HG03354 (cell line): ENCODE measurements at regions not wholly inside any gene's neighbourhood (a gene's known extent, or its start where the extent isn't known, plus 50 kb on each side); places are given as distances from the start of the nearest gene placed in this dataset.

ENCODE experiments used
- ATAC-seq: cut with Tn5 transposase; IDR thresholded peaks from one replicate; pipeline ENCODE4 v1.9.1; 2021; ENCODE audit warnings: mild to moderate bottlenecking; ENCODE audit not compliant: unreplicated experiment, poor library complexity, severe bottlenecking

- ATAC-seq, result peak; percentile 71
Measured at GRCh38 chr11:23021287-23021863, 161.1 kb upstream of the CCDC179 start.

- peak; percentile 5 for ATAC-seq
Measured at GRCh38 chr11:23022854-23023253, 162.6 kb upstream of the CCDC179 start.

GRCh38 chr11:23023319-23023718 lies 163.0 kb upstream of the CCDC179 start:
- ATAC-seq, result peak; percentile 41

GRCh38 chr11:23041001-23041503 lies 180.8 kb upstream of the CCDC179 start:
- ATAC-seq, result no peak

- ATAC-seq, result no peak
Measured at GRCh38 chr11:23058656-23059055, 198.4 kb upstream of the CCDC179 start.

GRCh38 chr11:23063276-23063675 lies 203.0 kb upstream of the CCDC179 start:
- no peak for ATAC-seq

- ATAC-seq, result peak; percentile 83
Measured at GRCh38 chr11:23078289-23078971, 218.2 kb upstream of the CCDC179 start.

- peak; percentile 76 for ATAC-seq
Measured at GRCh38 chr11:23079382-23079813, 219.1 kb upstream of the CCDC179 start.

- ATAC-seq, result no peak
Measured at GRCh38 chr11:23087407-23087806, 227.1 kb upstream of the CCDC179 start.

- no peak for ATAC-seq
Measured at GRCh38 chr11:23090659-23091058, 230.4 kb upstream of the CCDC179 start.

GRCh38 chr11:23095650-23096189 lies 235.4 kb upstream of the CCDC179 start:
- ATAC-seq, result no peak

- ATAC-seq, result peak; percentile 87
Measured at GRCh38 chr11:23097891-23098290, 237.6 kb upstream of the CCDC179 start.

- ATAC-seq, result no peak
Measured at GRCh38 chr11:23099256-23099655, 239.0 kb upstream of the CCDC179 start.

- ATAC-seq, result no peak
Measured at GRCh38 chr11:23100726-23101125, 240.5 kb upstream of the CCDC179 start.

GRCh38 chr11:23103416-23103815 lies 243.1 kb upstream of the CCDC179 start:
- no peak for ATAC-seq

GRCh38 chr11:23111527-23111926 lies 251.3 kb upstream of the CCDC179 start:
- no peak for ATAC-seq

GRCh38 chr11:23112390-23112789 lies 252.1 kb upstream of the CCDC179 start:
- ATAC-seq, result no peak

GRCh38 chr11:23112987-23113886 lies 253.0 kb upstream of the CCDC179 start:
- peak; percentile 63 for ATAC-seq

GRCh38 chr11:23113887-23114216 lies 253.6 kb upstream of the CCDC179 start:
- ATAC-seq, result no peak

- no peak for ATAC-seq
Measured at GRCh38 chr11:23123753-23124152, 263.5 kb upstream of the CCDC179 start.
